Caco-2 (cell line): ENCODE measurements at regions not wholly inside any gene's neighbourhood (a gene's known extent, or its start where the extent isn't known, plus 50 kb on each side); places are given as distances from the start of the nearest gene placed in this dataset.

Experiments
- BruUV-seq: library from RNA; stranded (reverse); fragments of 400-500 nt; replicated peaks from 2 replicates; lab custom pipeline; 2021; lab: Mats Ljungman, UMichigan
- CTCF ChIA-PET: fragments of 300-600 bp; sonication (Branson Sonifier 250); formaldehyde crosslinking; loops from one replicate; lab custom pipeline; 2022; ENCODE audit warnings: antibody characterized with exemption; lab: Charles Lee
- POLR2A ChIA-PET: fragments of 300-600 bp; sonication (Branson Sonifier 250); formaldehyde crosslinking; loops from one replicate; lab custom pipeline; 2022; ENCODE audit warnings: antibody characterized with exemption; lab: Charles Lee
- DNase-seq, 2 experiments: peaks; one replicate each; pipeline versions ENCODE4 v3.0.0 to v3.0.0-alpha.2; 2020 to 2022
- H3K27me3 ChIP-seq: replicated peaks from 2 replicates; pipeline ENCODE4 v1.6.0; 2011; ENCODE audit warnings: low read length; ENCODE audit not compliant: control insufficient read depth, insufficient read depth
- H3K36me3 ChIP-seq: 2 replicates; pipeline ENCODE4 v1.5.1; 2011; ENCODE audit warnings: low read length; ENCODE audit not compliant: control insufficient read depth, insufficient read depth
- H3K4me1 ChIP-seq: fragments of 250-450 bp; sonication (Bioruptor Pico); 2 replicates; pipeline ENCODE4 v1.5.1; 2020; ENCODE audit warnings: mild to moderate bottlenecking
- H3K4me3 ChIP-seq: 2 replicates; pipeline ENCODE4 v1.5.1; 2011; ENCODE audit warnings: low read depth, mild to moderate bottlenecking, control low read depth, low read length
- H3K9me3 ChIP-seq: fragments of 250-450 bp; sonication (Bioruptor Pico); 2 replicates; pipeline ENCODE4 v1.5.1; 2020; ENCODE audit warnings: mild to moderate bottlenecking, moderate library complexity
- H3K27ac Mint-ChIP-seq: one replicate; pipeline ENCODE4 v1.8.0; 2022; ENCODE audit warnings: mixed read lengths; ENCODE audit not compliant: unreplicated experiment
- H3K27me3 Mint-ChIP-seq: one replicate; pipeline ENCODE4 v1.8.0; 2022; ENCODE audit warnings: mixed read lengths; ENCODE audit not compliant: insufficient read depth, unreplicated experiment
- H3K36me3 Mint-ChIP-seq: one replicate; pipeline ENCODE4 v1.8.0; 2022; ENCODE audit warnings: mild to moderate bottlenecking, mixed read lengths; ENCODE audit not compliant: insufficient read depth, unreplicated experiment
- H3K4me1 Mint-ChIP-seq: one replicate; pipeline ENCODE4 v1.8.0; 2022; ENCODE audit warnings: low read depth, mixed read lengths; ENCODE audit not compliant: unreplicated experiment
- H3K4me3 Mint-ChIP-seq: one replicate; pipeline ENCODE4 v1.8.0; 2022; ENCODE audit warnings: mild to moderate bottlenecking, moderate library complexity, mixed read lengths; ENCODE audit not compliant: unreplicated experiment
- H3K9me3 Mint-ChIP-seq: one replicate; pipeline ENCODE4 v1.8.0; 2022; ENCODE audit warnings: mixed read lengths; ENCODE audit not compliant: unreplicated experiment
- CTCF ChIP-seq, 2 experiments: fragments of 200-600 bp in 1 of 2; IDR thresholded peaks; 1 replicate in 1 of 2; 2 replicates in 1 of 2; pipeline versions ENCODE4 v1.5.1 to v1.8.0; 2011 to 2022; ENCODE audit warnings: antibody characterized with exemption in 1 of 2, control low read depth in 1 of 2, inconsistent platforms in 1 of 2, low read depth in 1 of 2, low read length in 1 of 2, mild to moderate bottlenecking in 1 of 2, moderate library complexity in 1 of 2; ENCODE audit not compliant: insufficient read depth in 1 of 2, severe bottlenecking in 1 of 2, unreplicated experiment in 1 of 2
- intact Hi-C: fragments of 100-400 bp; cut with micrococcal nuclease; formaldehyde crosslinking; loops from one replicate; pipeline ENCODE4 v1.10.0; 2022; ENCODE audit not compliant: unreplicated experiment

GRCh38 chr10:11387551-11388222, 223.8 kb downstream of the USP6NL start:
- Mint-ChIP-seq H3K4me1 (peaks cover under 1% of the 10 kb centered on the region), H3K4me3 (no peak overlapping the region), H3K9me3 (peaks cover 3% of the 10 kb centered on the region), H3K27ac (no peak overlapping the region), H3K36me3 (no peaks in the 10 kb centered on the region), H3K27me3 (peaks cover 21% of the 10 kb centered on the region)
- no peak for DNase-seq
- BruUV-seq: no TSS peak
- H3K27me3 ChIP-seq: no peaks in the 10 kb centered on the region
- no peaks in the 10 kb centered on the region for H3K4me1 ChIP-seq
- no peaks in the 10 kb centered on the region for H3K36me3 ChIP-seq
- intact Hi-C loops: no loop called here
- no peak for TF ChIP-seq CTCF (IDR thresholded peaks at IDR 0.05; ENCODE audit: insufficient read depth in 1 of 2, low read depth in 1 of 2, low read length in 1 of 2, severe bottlenecking in 1 of 2, unreplicated experiment in 1 of 2)
- POLR2A ChIA-PET: no interaction called here
- no peak overlapping the region for H3K4me3 ChIP-seq
- CTCF ChIA-PET: no interaction called here
- H3K9me3 ChIP-seq: no peaks in the 10 kb centered on the region; the same call in 1 of the 2 replicates

- no peaks in the 10 kb centered on the region for H3K9me3 ChIP-seq
- H3K4me3 Mint-ChIP-seq: no peak overlapping the region
- POLR2A ChIA-PET: no interaction called here
- no peak overlapping the region for H3K27ac Mint-ChIP-seq
- peaks cover 20% of the 10 kb centered on the region for H3K27me3 Mint-ChIP-seq
- no peaks in the 10 kb centered on the region for H3K9me3 Mint-ChIP-seq
- H3K36me3 Mint-ChIP-seq: no peaks in the 10 kb centered on the region
- H3K4me3 ChIP-seq: no peak overlapping the region
- no peaks in the 10 kb centered on the region for H3K4me1 Mint-ChIP-seq
- CTCF ChIA-PET: no interaction called here
- no peak for TF ChIP-seq CTCF (IDR thresholded peaks at IDR 0.05; ENCODE audit: insufficient read depth in 1 of 2, low read depth in 1 of 2, low read length in 1 of 2, severe bottlenecking in 1 of 2, unreplicated experiment in 1 of 2)
- no peak for DNase-seq
- intact Hi-C loops: no loop called here
- no peaks in the 10 kb centered on the region for H3K36me3 ChIP-seq
- no peaks in the 10 kb centered on the region for H3K4me1 ChIP-seq
- no TSS peak for BruUV-seq
- H3K27me3 ChIP-seq: no peaks in the 10 kb centered on the region
Measured at GRCh38 chr10:11387044-11387443, 224.4 kb downstream of the USP6NL start.
